GM18867 (cell line): ENCODE measurements at regions not wholly inside any gene's neighbourhood (a gene's known extent, or its start where the extent isn't known, plus 50 kb on each side); places are given as distances from the start of the nearest gene placed in this dataset.
A peak's percentile ranks its signal among the peaks of the same experiment; 100 is the strongest.

ENCODE experiments used
- ATAC-seq: cut with Tn5 transposase; IDR thresholded peaks from one replicate; pipeline ENCODE4 v1.9.1; 2021; ENCODE audit warnings: mild to moderate bottlenecking, moderate library complexity; ENCODE audit not compliant: unreplicated experiment

GRCh38 chr5:107294211-107294550 is 376.6 kb downstream of the EFNA5 start:
- ATAC-seq, result peak; percentile 63

GRCh38 chr5:107293541-107294210 is 377.1 kb downstream of the EFNA5 start:
- peak; percentile 7 for ATAC-seq

GRCh38 chr5:107291866-107292265 is 378.9 kb downstream of the EFNA5 start:
- ATAC-seq, result no peak

GRCh38 chr5:107290780-107291398 is 379.8 kb downstream of the EFNA5 start:
- ATAC-seq, result no peak

GRCh38 chr5:107289030-107289714 is 381.6 kb downstream of the EFNA5 start:
- ATAC-seq, result peak; percentile 91

- ATAC-seq, result no peak
These were observed 384.2 kb downstream of the EFNA5 start for GRCh38 chr5:107286447-107287098.

- peak; percentile 44 for ATAC-seq
These were observed 385.0 kb downstream of the EFNA5 start for GRCh38 chr5:107285772-107286171.

- no peak for ATAC-seq
These were observed 385.8 kb downstream of the EFNA5 start for GRCh38 chr5:107284822-107285525.

GRCh38 chr5:107282061-107282460 is 388.7 kb downstream of the EFNA5 start:
- no peak for ATAC-seq

GRCh38 chr5:107278774-107279173 is 392.0 kb downstream of the EFNA5 start:
- no peak for ATAC-seq

- ATAC-seq, result no peak
These were observed 393.1 kb downstream of the EFNA5 start for GRCh38 chr5:107277485-107278125.

GRCh38 chr5:107275333-107275732 is 395.4 kb downstream of the EFNA5 start:
- no peak for ATAC-seq

GRCh38 chr5:107274571-107274970 is 396.2 kb downstream of the EFNA5 start:
- ATAC-seq, result no peak

GRCh38 chr5:107272954-107273353 is 397.8 kb downstream of the EFNA5 start:
- no peak for ATAC-seq

- ATAC-seq, result no peak
These were observed 398.2 kb downstream of the EFNA5 start for GRCh38 chr5:107272509-107272908.

- no peak for ATAC-seq
These were observed 398.9 kb downstream of the EFNA5 start for GRCh38 chr5:107271682-107272350.

GRCh38 chr5:107270561-107270960 is 400.2 kb downstream of the EFNA5 start:
- no peak for ATAC-seq

GRCh38 chr5:107269678-107270077 is 401.1 kb downstream of the EFNA5 start:
- no peak for ATAC-seq

GRCh38 chr5:107269256-107269655 is 401.5 kb downstream of the EFNA5 start:
- no peak for ATAC-seq

GRCh38 chr5:107268241-107268640 is 402.5 kb downstream of the EFNA5 start:
- no peak for ATAC-seq
